IMR-90 (cell line): ENCODE measurements at regions not wholly inside any gene's neighbourhood (a gene's known extent, or its start where the extent isn't known, plus 50 kb on each side); places are given as distances from the start of the nearest gene placed in this dataset.

Experiments used
- ATAC-seq: fragments of 200-7000 bp; cut with Tn5 transposase; 2 replicates; pipeline ENCODE4 v1.9.1; 2020; ENCODE audit warnings: low read depth, mild to moderate bottlenecking, moderate library complexity
- BruUV-seq: library from RNA; stranded (reverse); fragments of 400-500 nt; replicated peaks from 2 replicates; lab custom pipeline; 2021; lab: Mats Ljungman, UMichigan
- CTCF ChIA-PET: fragments of 300-600 bp; formaldehyde crosslinking; extraction: SDS; loops from one replicate; lab custom pipeline; 2021; ENCODE audit warnings: antibody characterized with exemption; lab: Yijun Ruan, JAX
- POLR2A ChIA-PET: fragments of 300-600 bp; sonication (Branson Sonifier 250); formaldehyde crosslinking; loops from one replicate; lab custom pipeline; 2022; ENCODE audit warnings: antibody characterized with exemption; ENCODE audit not compliant: unreplicated experiment; lab: Charles Lee
- DNase-seq: peaks from one replicate; pipeline ENCODE4 v3.0.0; 2013
- H2AFZ ChIP-seq: replicated peaks from 2 replicates; pipeline ENCODE3; 2013; ENCODE audit warnings: low read length, mild to moderate bottlenecking; ENCODE audit not compliant: poor library complexity
- H2AK5ac ChIP-seq: 2 replicates; pipeline ENCODE4 v1.6.1; 2013; ENCODE audit warnings: low read depth, low read length, inconsistent platforms
- H2AK9ac ChIP-seq: replicated peaks from 2 replicates; pipeline ENCODE3; 2013; ENCODE audit warnings: mild to moderate bottlenecking, low read depth, low read length, moderate library complexity; ENCODE audit not compliant: poor library complexity
- H2BK120ac ChIP-seq: 2 replicates; pipeline ENCODE4 v1.6.1; 2013; ENCODE audit warnings: low read depth, low read length, inconsistent platforms
- H2BK15ac ChIP-seq: 3 replicates; pipeline ENCODE4 v1.6.1; 2013; ENCODE audit warnings: low read depth, low read length, inconsistent platforms
- H2BK20ac ChIP-seq: 2 replicates; pipeline ENCODE4 v1.6.1; 2013; ENCODE audit warnings: low read depth, mild to moderate bottlenecking, inconsistent platforms, low read length, moderate library complexity
- H2BK5ac ChIP-seq: 2 replicates; pipeline ENCODE4 v1.6.1; 2013; ENCODE audit warnings: mild to moderate bottlenecking, low read depth, low read length, inconsistent platforms; ENCODE audit not compliant: poor library complexity, severe bottlenecking
- H3K14ac ChIP-seq: replicated peaks from 2 replicates; pipeline ENCODE4 v1.6.1; 2013; ENCODE audit warnings: low read depth, low read length, inconsistent platforms
- H3K18ac ChIP-seq: 2 replicates; pipeline ENCODE4 v1.6.1; 2013; ENCODE audit warnings: low read depth, low read length, control low read depth
- H3K23ac ChIP-seq: 2 replicates; pipeline ENCODE4 v1.6.1; 2013; ENCODE audit warnings: low read depth, low read length, inconsistent platforms
- H3K27ac ChIP-seq: 2 replicates; pipeline ENCODE4 v1.5.1; 2013; ENCODE audit warnings: mild to moderate bottlenecking, control low read depth, low read length; ENCODE audit not compliant: insufficient read depth
- H3K27me3 ChIP-seq: 2 replicates; pipeline ENCODE4 v1.6.1; 2013; ENCODE audit warnings: low read length; ENCODE audit not compliant: control insufficient read depth, insufficient read depth
- H3K36me3 ChIP-seq: 2 replicates; pipeline ENCODE4 v1.6.1; 2013; ENCODE audit warnings: low read length, mixed read lengths; ENCODE audit not compliant: control insufficient read depth, insufficient read depth
- H3K4ac ChIP-seq: 2 replicates; pipeline ENCODE4 v1.6.1; 2013; ENCODE audit warnings: low read depth, low read length, inconsistent platforms
- H3K4me1 ChIP-seq: 2 replicates; pipeline ENCODE4 v1.6.1; 2013; ENCODE audit warnings: low read length, mixed read lengths; ENCODE audit not compliant: control insufficient read depth, insufficient read depth
- H3K4me2 ChIP-seq: 2 replicates; pipeline ENCODE4 v1.6.1; 2013; ENCODE audit warnings: low read depth, mild to moderate bottlenecking, control low read depth, low read length, moderate library complexity
- H3K4me3 ChIP-seq: 2 replicates; pipeline ENCODE4 v1.5.1; 2013; ENCODE audit warnings: low read depth, mild to moderate bottlenecking, control low read depth, low read length, moderate library complexity; ENCODE audit not compliant: insufficient read depth
- H3K56ac ChIP-seq: 2 replicates; pipeline ENCODE4 v1.6.1; 2013; ENCODE audit warnings: low read length, inconsistent platforms; ENCODE audit not compliant: insufficient read depth; ENCODE audit errors: extremely low read depth
- H3K79me1 ChIP-seq, 2 experiments: 2 replicates each; pipeline ENCODE4 v1.6.1; 2013; ENCODE audit warnings: low read length in 2 of 2, inconsistent platforms in 1 of 2, low read depth in 1 of 2
- H3K9ac ChIP-seq: 2 replicates; pipeline ENCODE4 v1.6.1; 2013; ENCODE audit warnings: low read depth, low read length, control low read depth
- H3K9me1 ChIP-seq: 2 replicates; pipeline ENCODE4 v1.6.1; 2013; ENCODE audit warnings: low read length, inconsistent platforms; ENCODE audit not compliant: insufficient read depth
- H3K9me3 ChIP-seq: 2 replicates; pipeline ENCODE4 v1.6.1; 2013; ENCODE audit warnings: low read length; ENCODE audit not compliant: control insufficient read depth, insufficient read depth
- H4K20me1 ChIP-seq: 2 replicates; pipeline ENCODE4 v1.6.1; 2013; ENCODE audit warnings: low read length, inconsistent platforms; ENCODE audit not compliant: insufficient read depth
- H4K5ac ChIP-seq: 2 replicates; pipeline ENCODE4 v1.6.1; 2013; ENCODE audit warnings: mild to moderate bottlenecking, low read depth, low read length, control low read depth
- H4K8ac ChIP-seq, 2 experiments: 2 replicates each; pipeline ENCODE4 v1.6.1; 2013; ENCODE audit warnings: low read depth in 2 of 2, low read length in 2 of 2, control low read depth in 1 of 2, inconsistent platforms in 1 of 2
- H4K91ac ChIP-seq: 2 replicates; pipeline ENCODE4 v1.6.1; 2013; ENCODE audit warnings: low read depth, low read length, inconsistent platforms; ENCODE audit not compliant: insufficient read depth
- BHLHE40 ChIP-seq: fragments of 150-350 bp; IDR thresholded peaks from 2 replicates; pipeline ENCODE4 v1.6.1; 2016; ENCODE audit warnings: mild to moderate bottlenecking, low read depth, low read length
- CEBPB ChIP-seq: IDR thresholded peaks from 2 replicates; pipeline ENCODE4 v1.6.1; 2012; ENCODE audit warnings: low read depth, low read length, improper control_type of control experiment
- FOS ChIP-seq: fragments of 150-350 bp; IDR thresholded peaks from 2 replicates; pipeline ENCODE4 v1.6.1; 2016; ENCODE audit warnings: low read depth, low read length
- MAZ ChIP-seq: IDR thresholded peaks from 2 replicates; pipeline ENCODE4 v1.6.1; 2012; ENCODE audit warnings: low read depth, mild to moderate bottlenecking, low read length, improper control_type of control experiment, moderate library complexity, borderline replicate concordance
- POLR2A ChIP-seq: IDR thresholded peaks from 2 replicates; pipeline ENCODE4 v1.6.1; 2012; ENCODE audit warnings: mild to moderate bottlenecking, low read depth, low read length
- RAD21 ChIP-seq: IDR thresholded peaks from 2 replicates; pipeline ENCODE4 v1.6.1; 2012; ENCODE audit warnings: low read length, improper control_type of control experiment
- RCOR1 ChIP-seq: IDR thresholded peaks from 2 replicates; pipeline ENCODE4 v1.6.1; 2012; ENCODE audit warnings: mild to moderate bottlenecking, low read length, improper control_type of control experiment; ENCODE audit not compliant: insufficient replicate concordance
- WGBS, 2 experiments: methylation state at CpG; one replicate each; pipeline versions ENCODE4 v1.1.5 to v1.1.7; 2013; ENCODE audit warnings: missing lambda C conversion rate in 2 of 2; ENCODE audit not compliant: insufficient read length in 1 of 2; ENCODE audit errors: extremely low coverage in 2 of 2; 5-methylcytosine and 5-hydroxymethylcytosine counted together
- dilution Hi-C: fragments of 300-500 bp; cut with HindIII; formaldehyde crosslinking; loops from one replicate; pipeline ENCODE4 v1.14.3; 2018; ENCODE audit warnings: low sequenced_read_pairs; ENCODE audit not compliant: unreplicated experiment
- in situ Hi-C: fragments of 300-500 bp; cut with MboI; formaldehyde crosslinking; loops from 3 replicates; pipeline ENCODE4 v1.14.3; 2019; ENCODE audit warnings: low sequenced_read_pairs, inconsistent platforms, mixed read lengths
- intact Hi-C: fragments of 100-400 bp; cut with micrococcal nuclease; formaldehyde crosslinking; loops from 2 replicates; pipeline ENCODE4 v1.10.0; 2022
- TF ChIP-seq, protein P1 (sequence below): fragments of 150-350 bp; IDR thresholded peaks from 2 replicates; pipeline ENCODE4 v1.6.1; 2016; ENCODE audit warnings: low read depth, mild to moderate bottlenecking, low read length, moderate library complexity, borderline replicate concordance

DNA sequence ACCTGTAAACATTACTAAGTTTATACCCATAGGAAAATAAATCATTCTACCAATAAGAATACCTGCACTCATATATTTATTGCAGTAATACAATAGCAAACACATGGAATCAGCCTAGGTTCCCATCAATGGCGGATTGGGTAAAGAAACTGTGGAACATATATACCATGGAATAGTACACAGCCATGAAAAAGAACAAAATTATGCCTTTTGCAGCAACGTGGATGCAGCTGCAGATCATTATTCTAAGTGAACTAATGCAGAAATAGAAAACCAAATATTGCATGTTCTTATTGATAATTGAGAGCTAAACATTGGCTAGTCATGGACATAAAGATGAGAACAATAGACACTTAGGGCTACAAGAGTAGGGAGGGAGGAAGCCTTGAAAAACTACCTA is 667.4 kb upstream of the WWC1 start:
- Histone ChIP-seq H2BK5ac (no peak overlapping the region), H2BK20ac (no peak overlapping the region), H3K4me2 (no peak overlapping the region), H3K79me1 (no peaks in the 10 kb centered on the region), H3K56ac (no peak overlapping the region), H3K4me1 (no peaks in the 10 kb centered on the region), H2BK15ac (no peak overlapping the region), H3K27ac (no peak overlapping the region), H3K27me3 (no peaks in the 10 kb centered on the region), H4K20me1 (no peaks in the 10 kb centered on the region), H3K18ac (no peak overlapping the region), H2AK9ac (no peak overlapping the region), H2AFZ (no peak overlapping the region), H3K4ac (no peak overlapping the region), H3K14ac (no peak overlapping the region), H3K4me3 (no peak overlapping the region), H4K5ac (no peak overlapping the region), H3K36me3 (no peaks in the 10 kb centered on the region), H2AK5ac (no peak overlapping the region), H3K9ac (no peak overlapping the region), H3K9me1 (no peaks in the 10 kb centered on the region), H3K9me3 (no peaks in the 10 kb centered on the region), H4K91ac (no peak overlapping the region), H2BK120ac (no peak overlapping the region), H3K23ac (no peak overlapping the region), H4K8ac (no peak overlapping the region)
- TF ChIP-seq CEBPB, result no peak
- no peak for TF ChIP-seq RAD21
- no peak for TF ChIP-seq RCOR1
- no peak for TF ChIP-seq POLR2A
- TF ChIP-seq, protein P1, sequence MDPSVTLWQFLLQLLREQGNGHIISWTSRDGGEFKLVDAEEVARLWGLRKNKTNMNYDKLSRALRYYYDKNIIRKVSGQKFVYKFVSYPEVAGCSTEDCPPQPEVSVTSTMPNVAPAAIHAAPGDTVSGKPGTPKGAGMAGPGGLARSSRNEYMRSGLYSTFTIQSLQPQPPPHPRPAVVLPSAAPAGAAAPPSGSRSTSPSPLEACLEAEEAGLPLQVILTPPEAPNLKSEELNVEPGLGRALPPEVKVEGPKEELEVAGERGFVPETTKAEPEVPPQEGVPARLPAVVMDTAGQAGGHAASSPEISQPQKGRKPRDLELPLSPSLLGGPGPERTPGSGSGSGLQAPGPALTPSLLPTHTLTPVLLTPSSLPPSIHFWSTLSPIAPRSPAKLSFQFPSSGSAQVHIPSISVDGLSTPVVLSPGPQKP, result no peak
- no peak for TF ChIP-seq BHLHE40
- no peak for TF ChIP-seq MAZ
- TF ChIP-seq FOS, result no peak
- in situ Hi-C loops (no loop called here), intact Hi-C loops (no loop called here), dilution Hi-C loops (no loop called here)
- DNase-seq, result no peak
- CTCF ChIA-PET, result no interaction called here
- ATAC-seq, result no peak
- POLR2A ChIA-PET, result no interaction called here
- WGBS, 2 experiments, result no CpG with 5 or more reads among the region's 2 CpGs
- BruUV-seq, result no TSS peak
